CD4-positive, alpha-beta memory T cell (primary cell): ENCODE measurements at regions not wholly inside any gene's neighbourhood (a gene's known extent, or its start where the extent isn't known, plus 50 kb on each side); places are given as distances from the start of the nearest gene placed in this dataset.

Experiments used
- CTCF ChIA-PET: fragments of 350-600 bp; sonication (Branson Sonifier 250); formaldehyde crosslinking; loops from one replicate; lab custom pipeline; 2021; ENCODE audit warnings: inconsistent platforms; ENCODE audit not compliant: partially characterized antibody; lab: Charles Lee
- POLR2A ChIA-PET: fragments of 350-600 bp; sonication (Branson Sonifier 250); formaldehyde crosslinking; loops from one replicate; lab custom pipeline; 2021; ENCODE audit not compliant: partially characterized antibody; lab: Charles Lee
- DNase-seq, 5 donors: peaks; one replicate each; pipeline versions ENCODE4 v3.0.0 to v3.0.0-alpha.2; 2020 to 2022; ENCODE audit warnings: mixed read lengths in 1 of 5
- H3K27ac ChIP-seq: one replicate; pipeline ENCODE4 v1.7.0; 2013; ENCODE audit warnings: low read depth, low read length
- H3K27me3 ChIP-seq: 2 replicates; pipeline ENCODE4 v1.7.0; 2013; ENCODE audit warnings: mild to moderate bottlenecking, low read length, moderate library complexity; ENCODE audit not compliant: insufficient read depth
- H3K36me3 ChIP-seq: 2 replicates; pipeline ENCODE4 v1.7.0; 2013; ENCODE audit warnings: mild to moderate bottlenecking, low read length, moderate library complexity; ENCODE audit not compliant: insufficient read depth
- H3K4me1 ChIP-seq: 2 replicates; pipeline ENCODE4 v1.7.0; 2013; ENCODE audit warnings: mild to moderate bottlenecking, low read length, moderate library complexity; ENCODE audit not compliant: insufficient read depth
- H3K4me3 ChIP-seq, 2 donors: one replicate each; pipeline ENCODE4 v1.7.0; 2013; ENCODE audit warnings: low read length in 2 of 2, mild to moderate bottlenecking in 1 of 2
- H3K9me3 ChIP-seq, 2 donors: one replicate each; pipeline ENCODE4 v1.7.0; 2013; ENCODE audit warnings: low read length in 2 of 2, control low read depth in 1 of 2; ENCODE audit not compliant: control insufficient read depth in 1 of 2
- H3K27ac Mint-ChIP-seq, 7 donors: one replicate each; pipeline ENCODE4 v1.8.0; 2020 to 2021; ENCODE audit warnings: mixed read lengths in 7 of 7, mild to moderate bottlenecking in 6 of 7, inconsistent platforms in 3 of 7, moderate library complexity in 3 of 7
- H3K27me3 Mint-ChIP-seq, 2 donors: one replicate each; pipeline ENCODE4 v1.8.0; 2020 to 2021; ENCODE audit warnings: mixed read lengths in 2 of 2
- H3K36me3 Mint-ChIP-seq, 2 donors: one replicate each; pipeline ENCODE4 v1.8.0; 2020 to 2021; ENCODE audit warnings: mixed read lengths in 2 of 2, inconsistent platforms in 1 of 2, mild to moderate bottlenecking in 1 of 2
- H3K4me1 Mint-ChIP-seq, 4 donors: one replicate each; pipeline ENCODE4 v1.8.0; 2020 to 2021; ENCODE audit warnings: mixed read lengths in 4 of 4, mild to moderate bottlenecking in 1 of 4
- H3K4me3 Mint-ChIP-seq, 8 donors: one replicate each; pipeline ENCODE4 v1.8.0; 2020 to 2021; ENCODE audit warnings: mixed read lengths in 8 of 8, mild to moderate bottlenecking in 7 of 8, moderate library complexity in 6 of 8, inconsistent platforms in 3 of 8
- H3K9me3 Mint-ChIP-seq, 8 donors: one replicate each; pipeline ENCODE4 v1.8.0; 2020 to 2021; ENCODE audit warnings: mixed read lengths in 8 of 8, mild to moderate bottlenecking in 5 of 8, inconsistent platforms in 3 of 8, moderate library complexity in 1 of 8
- intact Hi-C: fragments of 100-400 bp; cut with micrococcal nuclease; formaldehyde crosslinking; loops from one replicate; pipeline ENCODE4 v1.15.1; 2023

DNA sequence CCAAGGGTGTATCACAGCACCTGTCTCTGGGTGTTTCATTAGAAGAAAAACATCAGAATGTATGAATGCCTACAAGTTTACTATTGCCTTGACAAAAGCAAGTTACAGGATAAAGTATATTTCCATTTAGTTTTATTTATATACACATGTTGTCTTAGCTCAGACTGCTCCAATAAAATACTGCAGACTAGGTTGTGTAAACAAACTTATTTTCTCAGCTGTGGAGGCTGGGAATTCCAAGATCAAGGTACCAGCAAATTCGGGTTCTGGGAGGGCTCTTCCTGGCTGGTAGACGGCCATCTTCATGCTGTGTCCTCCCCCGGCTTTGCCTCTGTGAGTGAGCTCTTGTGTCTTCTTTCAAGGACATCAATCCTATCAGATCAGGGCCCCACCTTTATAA, 77.1 kb upstream of the UNC5B start:
- Histone ChIP-seq H3K9me3 (no peaks in the 10 kb centered on the region), H3K27me3 (no peaks in the 10 kb centered on the region), H3K4me3 (no peak overlapping the region), H3K36me3 (no peaks in the 10 kb centered on the region), H3K27ac (no peak overlapping the region), H3K4me1 (no peaks in the 10 kb centered on the region)
- Mint-ChIP-seq H3K27ac (no peak overlapping the region), H3K36me3 (no peaks in the 10 kb centered on the region), H3K4me3 (no peak overlapping the region), H3K9me3 (no peaks in the 10 kb centered on the region), H3K27me3 (peaks cover 10 to 26% of the 10 kb centered on the region in 2 donors), H3K4me1 (no peaks in the 10 kb centered on the region)
- CTCF ChIA-PET: no interaction called here
- DNase-seq: no peak
- POLR2A ChIA-PET: no interaction called here
- intact Hi-C loops: no loop called here

DNA sequence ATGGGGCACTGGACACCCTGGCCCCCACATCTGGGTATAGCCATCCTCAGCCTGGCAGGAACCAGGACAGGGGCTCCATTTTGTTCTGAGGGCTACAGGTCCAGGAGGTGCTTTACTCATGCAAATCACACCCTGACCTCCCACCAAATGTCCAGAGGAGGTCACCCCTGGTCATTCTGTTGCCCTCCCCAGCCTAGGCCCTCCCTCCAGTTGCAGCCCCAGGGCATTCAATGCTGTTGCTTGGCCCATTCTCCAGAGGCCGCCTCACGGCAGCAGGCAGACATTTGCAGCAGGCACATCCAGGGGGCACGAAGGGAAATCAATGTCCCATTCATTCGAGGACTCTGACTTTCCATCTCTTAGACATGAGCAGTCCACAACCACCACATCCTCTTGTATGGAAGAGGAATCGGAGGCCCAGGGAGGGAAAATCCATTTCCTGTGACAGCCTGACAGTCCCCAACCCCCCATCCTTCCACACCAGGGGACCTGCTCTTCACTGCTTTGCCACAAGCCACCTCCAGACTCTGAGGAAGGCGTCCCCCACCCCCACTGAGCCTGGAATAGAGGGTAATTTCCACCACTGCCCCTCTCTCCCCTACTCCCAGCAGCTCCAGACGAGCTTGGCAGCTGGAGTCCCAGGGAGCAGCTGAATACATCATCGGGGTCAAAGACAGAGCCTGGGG, 76.2 kb upstream of the UNC5B start:
- H3K27me3 Mint-ChIP-seq: peaks cover 7 to 21% of the 10 kb centered on the region in 2 donors
- no peak for DNase-seq
- Histone ChIP-seq H3K4me1 (no peaks in the 10 kb centered on the region), H3K27me3 (no peaks in the 10 kb centered on the region), H3K36me3 (no peaks in the 10 kb centered on the region), H3K9me3 (no peaks in the 10 kb centered on the region), H3K27ac (no peak overlapping the region), H3K4me3 (no peak overlapping the region)
- no peaks in the 10 kb centered on the region for H3K36me3 Mint-ChIP-seq
- intact Hi-C loops: no loop called here
- no peak overlapping the region for H3K27ac Mint-ChIP-seq
- H3K9me3 Mint-ChIP-seq: no peaks in the 10 kb centered on the region
- ChIA-PET POLR2A (no interaction called here), CTCF (no interaction called here)
- H3K4me1 Mint-ChIP-seq: no peaks in the 10 kb centered on the region
- no peak overlapping the region for H3K4me3 Mint-ChIP-seq

GRCh38 chr10:71137701-71138100, 74.7 kb upstream of the UNC5B start:
- no peak overlapping the region for H3K27ac Mint-ChIP-seq
- no peak overlapping the region for H3K4me3 ChIP-seq
- H3K27me3 ChIP-seq: no peaks in the 10 kb centered on the region
- H3K4me1 ChIP-seq: no peaks in the 10 kb centered on the region
- POLR2A ChIA-PET: no interaction called here
- no peak overlapping the region for H3K27ac ChIP-seq
- H3K27me3 Mint-ChIP-seq: peaks cover 6 to 22% of the 10 kb centered on the region in 2 donors
- H3K9me3 Mint-ChIP-seq: no peaks in the 10 kb centered on the region
- intact Hi-C loops: no loop called here
- no peak for DNase-seq
- H3K36me3 ChIP-seq: no peaks in the 10 kb centered on the region
- H3K4me1 Mint-ChIP-seq: no peaks in the 10 kb centered on the region
- no peaks in the 10 kb centered on the region for H3K9me3 ChIP-seq
- H3K36me3 Mint-ChIP-seq: no peaks in the 10 kb centered on the region
- H3K4me3 Mint-ChIP-seq: no peak overlapping the region
- CTCF ChIA-PET: no interaction called here

DNA sequence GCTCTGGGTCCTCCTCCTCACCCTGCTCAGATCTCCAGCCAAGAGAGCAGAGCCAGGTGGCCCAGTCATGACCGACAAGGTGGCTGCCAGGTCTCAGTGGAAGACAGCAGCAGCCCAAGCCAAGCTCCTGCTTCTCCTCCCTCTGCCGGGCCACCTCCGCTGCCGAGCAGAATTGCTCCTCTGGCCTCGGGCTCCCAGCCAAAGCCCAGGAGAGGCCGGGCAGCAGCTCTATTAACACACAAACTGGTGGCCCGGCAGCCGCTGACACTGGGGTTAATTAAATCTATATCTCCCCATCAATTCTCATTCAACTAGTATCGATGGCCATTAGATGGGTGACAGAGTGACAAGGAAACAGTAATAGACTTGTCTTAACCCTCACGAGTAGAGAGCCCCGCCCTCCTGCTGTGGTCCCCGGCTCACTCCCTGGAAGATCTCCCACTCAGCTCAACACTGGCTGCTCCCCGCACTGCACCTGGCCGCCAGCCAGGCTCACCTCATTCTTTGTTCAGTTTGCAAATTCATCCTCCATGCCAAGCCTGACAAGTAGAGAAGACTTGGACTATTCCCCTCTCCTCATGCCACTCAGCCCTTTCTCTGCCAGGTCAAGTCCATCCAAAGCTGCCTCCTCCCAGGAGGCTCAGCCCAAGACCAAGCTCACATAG, 74.1 kb upstream of the UNC5B start:
- Histone ChIP-seq H3K4me3 (no peak overlapping the region), H3K36me3 (no peaks in the 10 kb centered on the region), H3K27ac (no peak overlapping the region), H3K27me3 (no peaks in the 10 kb centered on the region), H3K4me1 (no peaks in the 10 kb centered on the region), H3K9me3 (no peaks in the 10 kb centered on the region)
- no peaks in the 10 kb centered on the region for H3K9me3 Mint-ChIP-seq
- H3K4me3 Mint-ChIP-seq: no peak overlapping the region
- H3K36me3 Mint-ChIP-seq: no peaks in the 10 kb centered on the region
- CTCF ChIA-PET: no interaction called here
- no peak overlapping the region for H3K27ac Mint-ChIP-seq
- no peak for DNase-seq
- POLR2A ChIA-PET: no interaction called here
- no peaks in the 10 kb centered on the region for H3K4me1 Mint-ChIP-seq
- intact Hi-C loops: no loop called here
- peaks cover 3 to 20% of the 10 kb centered on the region in 2 donors for H3K27me3 Mint-ChIP-seq

GRCh38 chr10:71141528-71141927, 70.8 kb upstream of the UNC5B start:
- no peaks in the 10 kb centered on the region for H3K36me3 Mint-ChIP-seq
- no peak for DNase-seq
- Histone ChIP-seq H3K4me3 (no peak overlapping the region), H3K9me3 (no peaks in the 10 kb centered on the region), H3K4me1 (no peaks in the 10 kb centered on the region), H3K27me3 (no peaks in the 10 kb centered on the region), H3K36me3 (no peaks in the 10 kb centered on the region), H3K27ac (no peak overlapping the region)
- no peak overlapping the region for H3K4me3 Mint-ChIP-seq
- no peak overlapping the region for H3K27ac Mint-ChIP-seq
- H3K4me1 Mint-ChIP-seq: no peaks in the 10 kb centered on the region
- ChIA-PET POLR2A (no interaction called here), CTCF (no interaction called here)
- H3K27me3 Mint-ChIP-seq: peaks cover 3 to 8% of the 10 kb centered on the region in 2 donors
- intact Hi-C loops: no loop called here
- H3K9me3 Mint-ChIP-seq: no peaks in the 10 kb centered on the region

DNA sequence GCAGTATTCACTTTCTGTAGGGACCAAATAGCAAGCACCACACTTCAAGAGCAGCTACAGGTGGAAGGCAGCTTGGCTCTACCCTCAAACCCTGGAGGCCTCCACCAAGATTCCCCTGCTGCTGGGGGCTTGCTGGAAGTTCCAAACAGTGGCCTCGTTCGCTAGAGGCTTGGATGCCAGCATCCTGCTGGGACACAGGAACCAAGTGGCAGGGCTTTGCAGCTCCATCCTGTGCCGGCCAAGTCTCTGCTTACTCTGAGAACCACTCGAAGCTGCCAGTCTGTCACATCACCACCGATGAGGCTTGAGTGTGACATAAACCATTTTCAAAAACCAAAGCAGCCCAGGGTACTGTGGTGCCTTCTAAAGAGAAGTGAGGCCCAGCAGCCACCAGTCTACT, 69.2 kb upstream of the UNC5B start:
- Mint-ChIP-seq H3K4me3 (no peak overlapping the region), H3K27me3 (peaks cover 3 to 10% of the 10 kb centered on the region in 2 donors), H3K36me3 (no peaks in the 10 kb centered on the region), H3K27ac (no peak overlapping the region), H3K4me1 (no peaks in the 10 kb centered on the region), H3K9me3 (no peaks in the 10 kb centered on the region)
- ChIA-PET CTCF (no interaction called here), POLR2A (no interaction called here)
- H3K27me3 ChIP-seq: no peaks in the 10 kb centered on the region
- DNase-seq: no peak
- intact Hi-C loops: no loop called here
- H3K27ac ChIP-seq: no peak overlapping the region
- no peak overlapping the region for H3K4me3 ChIP-seq
- no peaks in the 10 kb centered on the region for H3K36me3 ChIP-seq
- no peaks in the 10 kb centered on the region for H3K9me3 ChIP-seq
- H3K4me1 ChIP-seq: no peaks in the 10 kb centered on the region

DNA sequence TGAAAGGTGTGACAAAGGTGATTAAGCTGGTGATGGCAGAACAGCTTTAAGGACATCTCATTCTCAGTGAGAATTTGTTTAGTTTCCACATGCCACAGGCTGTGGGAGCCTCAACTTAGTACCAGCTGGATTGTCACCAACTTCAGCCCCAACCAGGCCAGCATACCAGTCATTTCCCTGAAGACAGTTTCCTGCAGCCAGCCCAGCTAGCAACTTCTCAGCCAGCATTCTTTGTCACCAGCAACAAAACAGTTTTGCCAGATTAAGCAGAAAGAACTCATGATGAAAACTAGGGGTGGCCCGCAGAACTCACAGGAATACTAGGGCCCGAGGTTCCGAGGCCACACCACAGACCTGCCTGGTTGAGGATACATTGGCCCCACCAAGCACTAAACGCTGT, 68.8 kb upstream of the UNC5B start:
- Mint-ChIP-seq H3K9me3 (no peaks in the 10 kb centered on the region), H3K27me3 (peaks cover under 1 to 6% of the 10 kb centered on the region in 2 donors), H3K36me3 (no peaks in the 10 kb centered on the region), H3K27ac (no peak overlapping the region), H3K4me3 (no peak overlapping the region), H3K4me1 (no peaks in the 10 kb centered on the region)
- Histone ChIP-seq H3K4me1 (no peaks in the 10 kb centered on the region), H3K4me3 (no peak overlapping the region), H3K27me3 (no peaks in the 10 kb centered on the region), H3K9me3 (no peaks in the 10 kb centered on the region), H3K36me3 (no peaks in the 10 kb centered on the region), H3K27ac (no peak overlapping the region)
- ChIA-PET POLR2A (no interaction called here), CTCF (no interaction called here)
- DNase-seq: no peak
- intact Hi-C loops: no loop called here
